HG03064 (cell line): ENCODE measurements at regions not wholly inside any gene's neighbourhood (a gene's known extent, or its start where the extent isn't known, plus 50 kb on each side); places are given as distances from the start of the nearest gene placed in this dataset.
"Not testable (repeated sequence)": the region's sequence is repeated elsewhere in the genome, so short reads cannot be mapped to it uniquely, and the experiment has no call there.

Source experiments
- ATAC-seq: cut with Tn5 transposase; IDR thresholded peaks from one replicate; pipeline ENCODE4 v1.9.1; 2021; ENCODE audit warnings: low read depth; ENCODE audit not compliant: unreplicated experiment

DNA sequence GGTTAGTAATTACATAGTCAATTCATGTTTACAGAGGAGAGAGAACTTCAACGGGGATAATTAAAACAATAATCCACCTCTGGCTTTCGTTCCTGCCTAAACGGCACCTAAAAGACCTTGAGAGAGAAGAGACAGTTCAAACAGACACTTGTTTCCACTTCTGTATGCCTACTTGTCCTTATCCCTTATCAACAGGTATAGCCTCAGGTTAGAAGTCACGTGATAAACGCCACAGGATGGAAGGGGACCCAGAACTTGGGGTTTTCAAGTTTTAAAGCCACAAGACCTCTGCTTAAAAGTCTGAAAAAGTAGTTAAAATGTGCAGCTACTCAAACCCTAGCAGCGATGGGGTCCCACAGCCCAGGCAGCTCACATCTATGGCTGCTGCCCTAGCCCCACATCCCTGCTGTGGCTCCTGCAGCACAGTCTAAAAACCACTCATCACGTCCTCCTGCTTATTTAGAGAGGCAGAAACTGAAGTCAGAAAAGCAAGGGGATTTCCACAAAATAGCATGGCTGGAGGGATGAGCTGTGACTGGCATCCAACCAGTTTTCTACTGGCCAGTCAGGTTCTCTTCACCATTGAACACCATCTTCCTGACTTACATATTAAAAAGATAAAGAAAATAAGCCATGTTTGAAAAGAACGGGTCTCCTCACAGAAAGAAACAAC, 51.2 kb upstream of the SEC16B start:
- no peak for ATAC-seq

DNA sequence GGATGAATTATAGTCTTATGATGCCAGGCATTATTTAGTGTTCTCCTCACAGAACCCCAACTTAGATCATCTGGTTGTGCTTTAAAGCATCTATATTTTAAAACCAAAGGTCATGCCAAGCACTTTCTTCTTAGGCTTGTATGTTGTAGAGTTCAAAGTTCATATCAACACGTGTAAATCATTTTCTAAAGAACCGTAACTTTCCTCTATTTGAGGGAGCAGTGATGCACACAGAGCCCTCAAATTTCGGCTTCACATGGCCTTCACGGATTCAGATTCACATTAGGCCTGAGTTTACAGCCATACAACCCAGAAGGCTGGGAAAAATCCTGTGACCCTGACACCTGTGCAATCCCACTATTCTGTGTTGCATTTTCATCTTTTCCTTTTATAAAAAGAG, 52.1 kb upstream of the SEC16B start:
- no peak for ATAC-seq

DNA sequence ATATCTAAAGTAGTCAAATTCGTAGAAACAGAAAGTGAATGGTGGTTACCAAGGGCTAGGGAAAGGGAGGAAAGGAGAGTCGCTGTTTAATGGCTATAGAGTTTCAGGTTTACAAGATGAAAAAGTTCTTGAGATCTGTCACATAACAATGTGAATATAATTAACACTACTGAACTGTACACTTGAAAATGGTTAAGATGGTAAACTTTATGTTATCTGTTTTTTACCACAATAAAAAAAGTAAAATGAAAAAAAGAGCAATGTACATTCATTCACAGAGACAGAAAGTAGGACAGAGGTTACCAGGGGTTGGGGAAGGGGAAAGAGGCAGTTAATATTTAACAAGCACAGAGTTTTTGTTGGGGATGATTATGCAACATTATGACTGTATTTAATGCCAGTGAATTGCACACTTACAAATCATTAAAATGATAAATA, 53.3 kb upstream of the SEC16B start:
- no peak for ATAC-seq

DNA sequence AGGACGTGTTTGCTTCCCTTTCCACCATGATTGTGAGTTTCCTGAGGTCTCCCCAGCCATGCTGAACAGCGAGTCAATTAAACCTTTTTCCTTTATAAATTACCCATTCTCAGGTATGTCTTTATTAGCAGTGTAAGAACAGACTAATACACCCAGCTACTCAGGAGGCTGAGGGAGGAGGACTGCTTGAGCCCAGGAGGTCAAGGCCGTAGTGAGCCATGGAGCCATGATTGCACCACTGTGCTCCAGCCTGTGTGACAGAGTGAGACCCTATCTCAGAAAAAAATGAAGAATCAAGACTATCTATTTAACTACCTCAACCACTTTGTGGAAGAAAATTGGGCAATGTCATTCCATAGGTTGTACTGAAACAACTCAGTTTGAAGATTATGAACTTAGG, 54.6 kb upstream of the SEC16B start:
- no peak for ATAC-seq

DNA sequence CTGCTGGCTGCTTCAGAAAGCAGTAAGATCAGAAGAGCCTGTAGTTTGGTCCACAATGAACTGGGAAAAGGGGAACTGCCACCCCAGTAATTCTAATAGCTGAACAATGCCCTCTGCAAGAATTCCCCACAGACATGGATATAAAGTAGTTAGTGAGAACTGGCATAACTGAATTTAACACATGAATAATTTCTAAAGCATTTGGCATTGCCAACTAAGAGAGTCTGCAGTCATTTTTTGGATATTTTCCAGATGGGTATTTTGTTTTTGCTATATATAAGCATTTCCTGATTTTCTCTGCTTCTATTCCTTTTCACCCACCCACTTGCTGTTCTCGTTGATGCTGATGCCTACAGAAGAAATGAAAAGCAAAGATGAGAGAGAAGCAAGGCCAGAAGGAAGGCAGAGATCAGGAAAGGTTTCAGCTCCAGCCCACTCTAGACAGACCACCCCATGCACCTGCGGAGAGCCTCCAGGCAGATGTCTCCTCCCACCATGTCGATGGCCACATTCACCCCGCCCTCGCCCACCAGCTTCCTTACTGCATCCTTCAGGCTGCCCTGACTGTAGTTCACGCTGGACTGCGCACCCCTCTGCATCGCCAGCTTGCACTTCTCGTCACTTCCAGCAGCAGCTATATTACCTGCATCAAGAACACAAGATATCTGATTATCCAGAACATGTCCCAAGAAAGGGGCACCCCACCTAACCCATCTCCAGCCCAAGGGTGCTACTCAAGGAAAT, 55.9 kb upstream of the SEC16B start:
- no peak for ATAC-seq

DNA sequence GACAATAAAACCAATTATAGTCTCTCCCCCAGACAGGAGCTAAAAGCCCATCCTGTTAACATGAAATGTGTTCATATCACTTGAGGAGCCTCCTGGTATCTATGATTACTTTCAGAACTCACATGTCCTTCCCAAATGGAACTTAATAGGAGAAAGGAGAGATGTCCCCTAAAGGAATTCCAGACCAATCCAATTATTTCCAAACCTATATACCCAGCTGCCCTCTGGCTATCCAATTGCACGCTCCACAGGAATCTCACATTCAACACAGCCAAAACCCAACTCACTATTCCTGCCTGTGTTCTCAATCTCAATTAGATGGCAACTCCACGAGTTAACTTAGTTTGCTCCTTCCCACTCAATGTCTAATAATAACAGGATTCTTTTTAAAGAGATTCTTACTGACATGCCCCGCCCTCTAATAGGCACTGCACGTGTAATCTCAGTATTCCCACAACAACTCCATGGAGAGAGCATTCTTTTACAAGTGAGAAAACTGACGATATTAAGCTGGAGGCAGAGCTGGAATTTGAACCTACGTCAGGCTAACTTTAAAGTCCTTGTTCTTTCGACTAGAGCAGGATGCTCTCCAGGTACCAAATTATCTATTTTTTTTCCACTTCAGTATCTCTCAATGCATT, 59.1 kb upstream of the SEC16B start:
- ATAC-seq: no peak

DNA sequence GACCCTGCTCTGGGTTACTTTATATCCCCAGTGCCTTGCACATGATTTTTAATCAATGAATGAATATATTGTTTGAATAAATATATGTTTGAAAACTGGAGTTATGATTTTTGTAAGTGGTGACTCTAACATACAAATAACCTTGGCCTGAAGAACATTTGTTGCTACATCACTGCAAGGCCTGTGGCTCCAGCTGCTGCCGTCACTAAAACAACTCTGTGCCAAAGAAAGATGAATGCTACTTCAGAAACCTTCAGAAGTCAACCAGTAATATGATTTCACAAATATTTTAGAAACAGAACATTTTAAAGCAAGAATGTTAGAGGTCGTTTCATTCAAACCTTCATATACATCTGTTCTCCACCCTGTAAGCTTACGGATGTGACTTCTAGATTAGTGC, 60.6 kb upstream of the SEC16B start:
- ATAC-seq: no peak

DNA sequence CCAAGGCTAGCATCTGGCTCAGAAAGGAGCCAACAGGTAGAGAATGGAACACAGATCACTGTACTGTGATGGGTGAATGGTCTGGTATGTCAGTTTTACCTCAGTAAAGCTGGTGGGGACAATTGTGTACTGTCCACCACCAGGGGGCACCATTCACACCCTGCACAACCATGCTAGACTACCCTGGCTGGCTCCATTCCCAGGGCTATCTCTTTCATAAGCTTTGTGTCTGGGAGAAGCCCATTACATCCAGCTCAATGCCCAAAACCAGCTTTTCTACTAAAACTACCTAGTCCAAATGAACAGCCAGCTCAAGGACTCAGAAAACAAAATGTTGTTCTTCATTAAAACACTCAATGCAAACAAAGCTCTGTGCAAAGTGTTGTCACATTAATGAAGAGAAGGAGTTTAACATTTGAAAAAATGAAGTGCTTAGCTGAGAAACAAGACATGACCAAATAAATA, 62.0 kb upstream of the RASAL2 start:
- ATAC-seq: peak; percentile 83

DNA sequence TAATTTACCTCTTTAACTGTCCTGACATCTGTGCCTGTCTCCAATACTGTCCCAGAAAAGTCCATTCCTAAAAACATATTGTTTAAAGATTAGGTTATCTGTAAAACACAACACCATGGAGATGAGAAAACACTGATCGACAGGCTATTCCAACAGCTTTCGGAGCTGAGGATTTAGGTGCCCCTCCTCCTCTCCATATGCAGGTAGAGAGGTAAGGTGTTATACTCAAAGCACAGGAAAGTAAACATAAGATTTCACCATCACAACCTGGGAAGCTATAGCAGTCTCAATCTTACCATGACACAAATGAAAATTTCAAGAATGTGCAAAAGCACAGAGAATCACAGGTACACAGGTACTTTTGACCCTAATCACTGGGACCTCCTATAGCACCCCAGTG, 60.9 kb upstream of the RASAL2 start:
- ATAC-seq: no peak

DNA sequence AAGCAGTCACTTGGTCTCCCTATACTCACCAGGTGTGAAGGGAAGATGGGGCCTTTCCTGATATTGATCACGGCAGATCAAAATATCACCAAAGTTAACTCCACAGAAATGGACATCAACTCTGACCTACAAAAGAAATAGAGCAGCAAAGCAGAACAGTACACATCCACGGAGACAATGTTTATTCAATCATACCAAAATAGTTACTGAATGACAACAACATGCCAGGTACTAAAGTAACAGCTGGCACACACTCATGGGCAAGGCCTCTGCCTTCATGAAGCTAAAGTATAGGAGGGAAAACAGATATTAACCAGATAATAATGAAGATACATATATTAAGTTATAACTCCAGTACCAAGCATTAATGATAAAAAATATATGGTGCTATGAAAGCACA, 59.2 kb upstream of the RASAL2 start:
- no peak for ATAC-seq

DNA sequence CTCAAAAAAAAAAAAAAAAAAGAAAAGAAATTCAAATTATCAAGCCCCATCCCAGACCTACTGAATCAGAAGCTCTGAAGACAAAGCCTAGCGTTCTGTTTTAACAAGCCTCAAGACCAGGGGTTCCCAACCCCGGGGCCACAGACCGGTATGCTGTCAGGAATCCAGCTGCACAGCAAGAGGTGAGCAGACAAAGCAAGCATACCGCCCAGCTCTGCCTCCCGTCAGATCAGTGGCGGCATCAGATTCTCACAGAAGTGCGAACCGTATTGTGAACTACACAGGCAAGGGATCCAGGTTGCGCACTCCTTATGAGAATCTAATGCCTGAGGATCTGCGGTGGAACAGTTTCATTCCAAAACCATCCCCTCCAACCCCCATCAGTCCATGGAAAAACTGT, 57.8 kb upstream of the RASAL2 start:
- no peak for ATAC-seq

DNA sequence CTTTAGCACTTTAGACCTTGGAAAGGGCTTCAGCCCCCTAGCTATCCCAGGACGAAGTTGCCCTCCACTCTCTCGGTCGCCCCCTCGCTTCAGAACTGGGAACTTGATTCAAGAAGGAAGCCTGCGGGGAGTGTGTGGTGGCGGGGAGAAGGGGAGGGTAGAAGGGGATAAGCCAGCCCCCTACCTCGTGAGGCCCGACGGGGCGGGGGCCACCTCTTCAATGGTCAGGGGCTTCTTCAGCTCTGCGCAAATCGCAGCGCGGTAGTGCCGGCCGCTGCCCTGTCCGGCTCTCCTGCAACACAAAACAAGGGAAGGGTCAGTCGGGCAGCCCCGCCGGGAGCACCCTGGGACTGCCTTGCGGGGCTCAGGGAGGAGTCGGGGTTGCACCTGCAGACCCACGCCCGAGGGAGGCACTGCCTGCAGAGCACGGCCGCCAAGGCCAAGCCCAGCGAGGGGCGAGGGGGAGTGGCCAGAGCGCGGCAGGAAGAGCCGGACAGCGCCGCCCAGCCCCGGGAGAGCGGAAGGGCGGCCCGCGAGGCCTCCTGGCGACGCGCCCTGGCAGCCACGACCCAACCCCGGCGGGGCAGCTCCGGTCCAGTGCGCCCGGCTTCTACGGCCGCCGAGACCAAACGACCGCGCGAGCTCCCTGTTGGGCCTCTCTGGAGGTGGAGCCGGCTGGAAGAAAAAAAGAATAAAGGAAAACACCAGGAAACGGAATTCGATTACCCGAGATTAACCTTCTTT, 56.2 kb upstream of the RASAL2 start:
- ATAC-seq: no peak

DNA sequence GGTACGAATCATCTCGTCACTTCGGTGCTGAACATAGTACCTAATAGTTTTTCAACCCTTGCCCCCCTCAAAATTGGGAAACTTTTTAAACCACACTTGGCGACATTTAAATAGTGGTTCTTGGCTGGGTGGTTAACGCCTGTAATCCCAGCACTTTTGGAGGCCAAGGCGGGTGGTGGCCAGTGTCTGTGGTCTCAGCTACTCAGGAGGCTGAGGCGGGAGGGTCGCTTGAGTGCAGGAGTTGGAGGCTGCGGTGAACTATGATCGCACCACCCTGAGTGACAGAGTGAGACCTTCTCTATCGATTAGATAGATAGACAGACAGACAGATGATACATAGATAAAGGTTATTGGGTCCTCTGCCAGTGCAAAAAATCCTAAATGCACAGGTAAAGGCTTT, 55.5 kb upstream of the RASAL2 start:
- no peak for ATAC-seq

DNA sequence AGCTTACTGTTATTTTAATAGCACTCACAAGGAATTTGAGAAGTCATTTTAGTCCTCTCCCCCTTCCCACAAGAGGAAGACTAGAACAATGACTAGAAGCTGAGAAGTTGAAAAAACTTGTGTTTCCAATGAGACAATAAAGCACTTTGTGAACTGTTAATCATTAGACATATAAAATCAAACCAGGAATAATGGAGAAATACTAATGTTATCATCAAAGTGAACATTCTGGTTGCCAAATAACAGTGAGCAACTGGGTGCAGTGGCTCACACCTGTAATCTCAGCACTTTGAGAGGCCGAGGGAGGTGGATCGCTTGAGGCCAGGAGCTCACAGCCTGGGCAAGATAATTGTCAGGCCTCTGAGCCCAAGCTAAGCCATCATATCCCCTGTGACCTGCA, 54.0 kb upstream of the RASAL2 start:
- no peak for ATAC-seq

DNA sequence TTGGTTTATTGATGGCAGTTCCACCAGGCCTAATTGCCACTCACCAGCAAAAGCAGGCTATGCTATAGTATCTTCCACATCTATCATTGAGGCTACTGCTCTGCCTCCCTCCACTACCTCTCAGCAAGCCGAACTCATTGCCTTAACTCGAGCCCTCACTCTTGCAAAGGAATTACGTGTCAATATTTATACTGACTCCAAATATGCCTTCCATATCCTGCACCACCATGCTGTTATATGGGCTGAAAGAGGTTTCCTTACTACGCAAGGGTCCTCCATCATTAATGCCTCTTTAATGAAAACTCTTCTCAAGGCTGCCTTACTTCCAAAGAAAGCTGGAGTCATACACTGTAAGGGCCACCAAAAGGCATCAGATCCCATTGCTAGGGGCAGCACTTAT, 50.0 kb upstream of the RASAL2 start:
- ATAC-seq: not testable (repeated sequence)
